ENCODE measurements at regions not wholly inside any gene's neighbourhood (a gene's known extent, or its start where the extent isn't known, plus 50 kb on each side); places are given as distances from the start of the nearest gene placed in this dataset.
"Not testable (repeated sequence)": the region's sequence is repeated elsewhere in the genome, so short reads cannot be mapped to it uniquely, and the experiment has no call there.

- DNase-seq: no peak
Measured at GRCh38 chr16:63880948-63881347, 1240.9 kb downstream of the CDH11 start.

DNA sequence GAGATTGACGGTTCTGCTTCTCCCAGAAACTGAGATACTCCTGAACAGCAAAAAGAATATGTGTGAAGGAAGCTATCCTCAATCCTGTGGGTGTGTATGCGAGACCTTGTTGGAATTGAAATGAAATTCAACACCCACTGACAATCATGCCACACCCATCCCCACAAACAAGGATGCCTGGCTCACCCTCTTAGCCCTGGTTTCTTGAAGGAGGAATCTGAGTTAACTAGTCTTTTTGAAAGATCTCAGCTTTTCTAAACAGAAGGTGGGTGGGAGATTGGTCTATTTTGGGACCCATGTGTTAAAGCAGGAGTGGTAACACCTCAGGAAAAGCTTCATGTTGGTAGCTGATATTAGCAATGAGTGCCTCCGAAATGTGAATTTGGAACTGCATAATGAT, 1244.5 kb downstream of the CDH11 start:
- DNase-seq: no peak

GRCh38 chr16:63876103-63876502, 1245.8 kb downstream of the CDH11 start:
- DNase-seq: peak in 1 of 2 experiments; percentile 1

DNA sequence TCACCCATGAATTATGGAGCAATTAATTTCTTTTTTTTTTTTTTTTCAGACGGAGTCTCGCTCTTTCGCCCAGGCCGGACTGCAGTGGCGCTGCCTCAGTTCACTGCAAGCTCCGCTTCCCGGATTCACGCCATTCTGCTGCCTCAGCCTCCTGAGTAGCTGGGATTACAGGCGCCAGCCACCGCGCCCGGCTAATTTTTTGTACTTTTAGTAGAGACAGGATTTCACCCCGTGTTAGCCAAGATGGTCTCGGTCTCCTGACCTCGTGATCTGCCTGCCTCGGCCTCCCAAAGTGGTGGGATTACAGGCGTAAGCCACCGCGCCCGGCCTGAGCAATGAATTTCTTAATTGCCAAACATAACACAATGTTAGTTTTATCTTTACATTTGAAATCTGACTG, 1261.2 kb downstream of the CDH11 start:
- not testable (repeated sequence) for DNase-seq

GRCh38 chr16:63856537-63856936, 1265.3 kb downstream of the CDH11 start:
- DNase-seq: no peak

- DNase-seq: no peak
Measured at GRCh38 chr16:63850979-63851378, 1270.9 kb downstream of the CDH11 start.

DNA sequence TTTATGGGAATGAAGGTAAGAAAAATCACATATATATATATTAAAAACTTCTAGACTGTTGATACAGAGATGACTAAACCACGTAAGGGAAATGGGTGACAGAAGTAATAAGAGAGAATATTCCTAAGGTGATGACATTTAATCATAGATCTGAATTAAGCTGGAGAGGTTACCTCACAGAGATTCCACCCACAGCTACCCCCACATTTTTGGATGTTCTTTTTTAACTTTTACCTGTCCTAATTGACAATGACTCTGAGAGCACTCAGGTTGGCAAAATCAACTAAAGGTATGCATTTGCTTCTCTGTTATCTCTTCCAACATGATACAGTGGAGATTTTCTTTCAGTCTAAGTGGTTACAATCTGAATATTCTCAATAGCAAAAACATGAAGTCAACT, 1280.6 kb downstream of the CDH11 start:
- no peak for DNase-seq

GRCh38 chr16:63830061-63830460, 1291.8 kb downstream of the CDH11 start:
- DNase-seq: no peak

GRCh38 chr16:63822818-63823217, 1299.0 kb downstream of the CDH11 start:
- DNase-seq: no peak

DNA sequence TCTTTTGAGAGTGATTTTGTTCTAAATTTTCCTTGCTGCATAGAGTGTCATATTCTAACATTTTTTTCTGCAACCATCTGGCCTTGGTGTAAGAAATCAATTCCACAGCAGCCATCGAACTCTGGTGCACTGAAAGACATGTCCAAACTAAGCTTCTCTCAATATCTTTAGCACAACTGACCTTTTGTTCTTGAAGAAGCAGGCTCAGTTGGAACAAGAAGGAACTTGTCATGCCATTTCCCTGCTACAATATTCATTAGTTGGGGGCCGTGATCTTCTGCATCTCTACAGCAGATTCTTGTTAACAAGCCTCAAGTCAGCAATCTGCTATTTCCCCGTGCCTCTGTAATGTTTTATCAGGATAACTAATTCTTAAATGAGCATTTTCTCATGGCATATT, 1305.6 kb downstream of the CDH11 start:
- no peak for DNase-seq

DNA sequence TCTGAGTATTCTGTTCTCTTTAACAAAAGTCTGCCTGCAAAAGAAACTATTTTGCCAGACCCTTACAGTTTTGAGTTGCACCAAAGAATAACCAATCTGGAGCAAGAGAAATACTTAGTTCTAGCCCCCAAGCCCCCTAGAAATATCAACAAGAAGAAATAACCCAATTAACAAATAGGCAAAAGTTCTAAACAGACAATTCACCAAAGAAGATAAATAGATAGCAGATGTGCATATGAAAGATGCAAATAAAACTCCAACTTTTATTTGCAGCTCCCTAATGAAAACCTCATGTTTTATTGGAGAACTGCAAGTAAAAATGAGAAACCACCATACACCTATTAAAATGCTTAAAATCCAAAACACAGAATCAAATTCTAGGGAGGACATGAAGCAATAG, 1308.0 kb downstream of the CDH11 start:
- DNase-seq: no peak

DNA sequence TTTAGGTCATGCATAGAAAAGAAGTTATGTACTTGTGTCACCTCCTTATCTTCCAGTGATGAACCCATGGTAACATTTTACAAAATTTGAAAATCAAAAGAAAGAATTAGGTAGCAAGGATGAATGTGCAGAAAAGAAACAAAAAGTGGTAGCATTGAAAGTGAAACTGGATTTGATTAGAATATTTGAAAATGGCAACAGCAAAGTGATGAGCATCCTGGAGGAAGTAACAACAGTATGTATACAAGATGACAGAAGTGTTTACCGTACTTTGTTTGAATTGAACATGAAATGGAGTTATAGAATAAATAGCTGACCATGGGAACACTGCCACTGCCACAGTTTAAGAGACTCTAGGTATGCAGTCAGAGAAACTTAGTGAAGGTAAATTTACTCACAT, 1313.1 kb downstream of the CDH11 start:
- no peak for DNase-seq

DNA sequence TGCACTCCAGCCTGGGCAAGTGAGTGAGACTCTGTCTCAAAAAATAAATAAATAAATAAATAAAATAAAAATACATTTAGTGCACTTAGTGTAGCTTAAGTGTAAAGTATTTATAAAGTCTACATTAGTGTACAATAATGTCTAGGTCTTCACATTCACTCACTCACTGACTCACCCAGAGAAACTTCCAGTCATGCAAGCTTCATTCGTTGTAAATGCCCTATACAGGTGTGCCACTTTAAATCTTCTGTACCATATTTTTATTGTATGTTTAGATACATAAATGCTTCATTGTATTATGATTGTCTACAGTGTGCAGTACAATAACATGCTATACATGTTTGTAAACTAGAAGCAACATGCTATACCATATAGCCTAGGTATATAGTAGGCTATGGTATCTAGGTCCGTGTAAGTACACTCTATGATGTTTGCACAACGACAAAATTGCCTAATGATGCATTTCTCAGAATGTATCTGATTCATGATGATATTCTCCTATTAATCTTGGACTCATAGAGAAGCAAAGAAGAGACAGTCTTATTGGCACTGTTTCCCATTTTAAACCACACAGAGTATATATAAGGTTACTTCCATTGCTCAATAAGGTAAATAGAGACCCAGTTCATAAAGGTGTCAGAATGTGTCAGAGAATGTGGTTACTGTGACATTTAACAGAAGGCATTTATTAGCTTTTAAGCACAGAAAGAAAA, 1314.9 kb downstream of the CDH11 start:
- no peak for DNase-seq

DNA sequence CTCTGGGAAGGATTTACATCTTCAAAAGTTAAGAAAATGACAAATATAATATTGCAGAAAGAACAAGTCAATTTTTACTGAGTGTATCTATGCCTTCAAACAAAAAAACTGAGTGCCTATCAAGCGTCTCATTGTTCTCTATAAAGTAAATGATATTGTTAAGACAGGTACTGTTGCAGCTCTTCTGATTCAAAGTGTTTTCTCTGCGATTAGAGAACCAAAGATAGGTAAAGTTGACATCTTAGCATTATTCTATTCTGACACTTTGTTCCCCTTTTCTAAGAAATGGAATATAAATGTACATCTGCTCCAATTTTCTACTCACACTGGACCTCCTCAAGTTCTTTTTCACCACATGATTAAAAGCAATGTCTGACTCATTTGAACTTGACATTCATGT, 1317.7 kb downstream of the CDH11 start:
- no peak for DNase-seq

DNA sequence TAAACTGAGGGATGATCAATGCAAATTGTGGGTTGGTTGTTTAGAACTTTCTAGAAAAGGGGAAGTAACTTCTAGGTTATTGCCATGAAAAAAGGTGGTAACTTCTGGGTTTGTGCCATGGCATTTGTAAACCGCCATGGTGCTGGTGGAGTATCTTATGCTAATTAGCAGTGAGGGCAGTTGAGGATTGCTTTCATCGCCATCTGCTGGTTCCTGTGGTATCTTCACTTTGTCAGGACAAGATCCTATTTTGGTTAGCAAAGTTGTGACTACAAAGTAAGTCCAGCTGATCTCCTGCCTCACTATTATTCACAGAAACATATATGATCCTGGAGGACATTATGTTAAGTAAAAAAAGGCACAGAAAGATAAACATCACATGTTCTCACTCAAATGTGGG, 1332.3 kb downstream of the CDH11 start:
- peak in 1 of 2 experiments; percentile 9 for DNase-seq

- no peak for DNase-seq
Measured at GRCh38 chr16:63787014-63787413, 1334.8 kb downstream of the CDH11 start.

DNA sequence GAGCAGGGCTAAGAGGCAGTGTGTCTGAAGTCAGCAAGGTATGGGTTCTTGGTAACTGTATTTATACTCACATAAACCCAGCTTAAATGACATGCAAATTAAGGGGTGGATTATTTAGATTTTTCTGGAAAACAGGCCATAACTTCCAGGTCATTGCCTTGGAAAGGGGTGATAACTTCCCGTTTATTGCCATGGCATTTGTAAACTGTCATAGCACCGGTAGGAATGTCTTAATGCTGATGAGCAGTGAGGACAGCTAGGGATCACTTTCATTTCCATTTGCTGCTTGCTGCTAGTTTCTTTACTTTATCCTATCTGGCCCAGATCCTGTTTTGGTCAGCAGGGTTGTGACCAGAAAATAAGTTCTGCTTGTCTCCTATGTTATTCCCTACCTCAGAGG, 1336.7 kb downstream of the CDH11 start:
- DNase-seq: no peak

DNA sequence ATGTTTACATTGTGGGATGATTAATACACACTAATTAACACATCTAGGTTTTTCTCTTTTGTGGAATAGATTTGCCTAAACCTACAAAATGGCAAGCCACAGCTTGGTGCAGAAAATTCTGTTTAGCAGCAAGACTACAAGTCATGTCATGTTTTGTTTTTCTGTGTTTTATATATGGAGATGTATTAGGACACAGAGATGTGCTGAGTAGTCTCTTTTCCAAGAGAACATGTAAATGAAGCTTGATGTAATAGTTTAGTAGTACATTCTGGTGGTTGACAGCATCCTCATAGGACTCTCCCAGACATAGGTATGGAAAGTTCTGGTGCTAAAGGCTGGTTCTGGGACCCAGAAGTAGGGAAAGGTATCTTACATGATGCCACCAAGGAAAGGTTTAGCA, 1345.4 kb downstream of the CDH11 start:
- no peak for DNase-seq

DNA sequence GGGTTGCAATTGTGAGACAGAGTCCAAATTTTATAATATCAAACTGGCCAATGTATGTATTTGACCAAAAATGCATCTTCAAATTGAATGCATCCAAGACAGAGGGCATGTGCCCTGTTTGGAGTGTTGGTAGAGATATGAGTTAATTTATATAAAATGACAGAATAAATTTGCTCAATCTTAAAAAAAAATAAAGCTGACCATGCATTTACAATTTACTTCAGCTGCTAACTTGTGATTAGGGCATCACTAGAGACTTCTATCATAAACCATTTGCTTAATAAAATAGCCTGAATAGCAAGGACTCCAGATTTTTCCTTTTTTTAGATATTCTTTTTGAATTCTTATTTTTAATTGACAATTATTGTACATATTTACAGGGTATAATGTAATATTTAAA, 1345.8 kb downstream of the CDH11 start:
- DNase-seq: no peak

GRCh38 chr16:63774302-63774701, 1347.6 kb downstream of the CDH11 start:
- no peak for DNase-seq

GRCh38 chr16:63769211-63769610, 1352.7 kb downstream of the CDH11 start:
- no peak for DNase-seq

DNA sequence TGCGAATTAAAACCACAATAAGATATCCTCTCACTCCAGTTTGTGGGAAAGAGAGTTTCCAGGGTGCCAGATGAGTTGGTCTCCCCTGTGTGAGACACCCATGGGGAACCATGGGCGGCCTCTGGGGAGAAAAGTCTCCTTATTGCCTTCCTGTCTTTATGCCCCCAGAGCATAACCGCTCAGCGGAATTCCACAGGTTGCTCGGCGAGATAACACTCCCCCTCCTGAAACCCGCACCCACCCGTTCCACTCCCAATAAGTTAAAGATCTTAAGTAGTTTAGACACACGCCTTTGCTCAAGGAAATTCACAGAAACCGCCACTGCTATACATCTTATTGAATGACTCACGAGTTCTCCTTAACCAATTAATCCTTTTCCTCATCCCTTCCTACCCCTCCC, 1361.6 kb downstream of the CDH11 start:
- DNase-seq: not testable (repeated sequence)

GRCh38 chr16:63752347-63752746, 1369.5 kb downstream of the CDH11 start:
- no peak for DNase-seq

- DNase-seq: no peak
Measured at GRCh38 chr16:63749276-63749675, 1372.6 kb downstream of the CDH11 start.

- no peak for DNase-seq
Measured at GRCh38 chr16:63745456-63745855, 1376.4 kb downstream of the CDH11 start.
